HG03520 (cell line): ENCODE measurements at regions not wholly inside any gene's neighbourhood (a gene's known extent, or its start where the extent isn't known, plus 50 kb on each side); places are given as distances from the start of the nearest gene placed in this dataset.
"Not testable (repeated sequence)": the region's sequence is repeated elsewhere in the genome, so short reads cannot be mapped to it uniquely, and the experiment has no call there.

Experiments used
- ATAC-seq: cut with Tn5 transposase; IDR thresholded peaks from one replicate; pipeline ENCODE4 v1.9.1; 2021; ENCODE audit warnings: mild to moderate bottlenecking, moderate library complexity; ENCODE audit not compliant: unreplicated experiment

DNA sequence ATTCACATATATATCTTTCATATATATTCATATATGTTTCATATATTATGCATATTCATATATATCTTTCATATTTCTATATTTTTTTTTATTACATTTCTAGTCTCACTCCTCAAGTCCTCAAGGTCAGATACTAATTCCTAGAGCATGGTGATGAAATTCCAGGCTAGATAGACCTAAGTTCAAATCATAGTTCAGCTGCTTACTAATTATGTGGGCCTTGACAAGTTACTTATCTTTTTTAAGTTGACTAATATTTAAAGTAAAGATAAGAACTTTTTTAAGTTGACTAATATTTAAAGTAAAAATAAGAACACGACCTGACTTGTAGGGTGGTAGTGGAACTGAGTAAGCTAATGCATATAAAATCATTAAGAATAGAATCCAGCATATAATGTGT lies 495.6 kb upstream of the MAN1A1 start:
- no peak for ATAC-seq

DNA sequence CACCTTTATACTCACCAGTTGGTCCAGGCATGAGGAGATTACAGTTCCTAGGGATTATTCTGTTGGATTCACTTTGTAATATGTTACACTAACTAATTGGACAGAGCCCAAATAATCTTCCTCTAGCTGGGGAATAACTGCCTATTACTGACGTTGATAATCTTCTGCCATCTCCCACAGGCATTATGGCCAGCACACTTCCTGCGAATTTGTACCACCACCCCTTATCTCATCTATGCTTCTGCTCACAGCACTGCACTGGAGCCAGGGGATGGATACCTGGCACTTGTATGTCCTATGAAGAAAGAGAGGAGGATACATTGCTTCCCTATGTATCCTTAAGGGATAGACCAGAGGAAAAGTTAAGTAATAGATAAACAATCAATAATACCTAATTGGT lies 494.8 kb upstream of the MAN1A1 start:
- no peak for ATAC-seq

DNA sequence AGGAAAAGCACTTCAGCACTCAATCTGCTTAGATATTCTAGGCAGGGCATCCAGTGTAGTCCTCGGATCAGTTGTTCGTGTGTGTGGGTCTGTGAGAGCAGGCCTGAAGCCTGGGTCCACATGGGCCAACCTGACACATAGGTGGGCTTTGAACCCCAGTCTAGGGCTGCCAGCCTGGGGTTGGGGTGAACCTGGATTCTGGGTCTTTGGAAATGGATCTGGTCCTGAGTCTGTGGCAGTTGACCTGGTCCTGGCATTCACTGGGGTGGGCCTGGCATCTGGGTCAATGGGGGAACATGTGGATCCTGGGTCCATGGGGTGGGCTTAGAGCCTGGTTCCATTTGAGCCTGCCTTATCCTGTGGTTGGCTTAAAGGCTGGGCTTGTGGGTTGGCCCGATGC lies 492.6 kb upstream of the MAN1A1 start:
- no peak for ATAC-seq

DNA sequence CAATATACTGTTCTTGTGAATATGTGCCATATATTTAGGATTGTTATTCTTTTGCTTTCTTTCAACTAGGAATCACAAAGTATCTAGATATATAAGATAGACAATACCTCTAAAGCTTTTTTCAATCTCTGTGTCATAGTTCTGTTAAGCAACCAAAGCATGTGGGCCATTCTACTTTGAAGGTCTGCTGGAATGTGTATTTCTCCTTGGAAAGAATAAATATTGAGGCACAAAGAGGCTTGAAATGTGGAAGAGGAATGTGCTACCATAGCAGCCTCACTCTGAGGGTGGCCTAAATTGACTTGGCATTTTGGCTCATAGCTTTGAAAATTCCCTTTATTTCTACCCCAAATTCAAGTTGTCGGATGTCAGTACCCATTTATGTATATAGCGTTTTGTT lies 488.5 kb upstream of the MAN1A1 start:
- ATAC-seq, result no peak

DNA sequence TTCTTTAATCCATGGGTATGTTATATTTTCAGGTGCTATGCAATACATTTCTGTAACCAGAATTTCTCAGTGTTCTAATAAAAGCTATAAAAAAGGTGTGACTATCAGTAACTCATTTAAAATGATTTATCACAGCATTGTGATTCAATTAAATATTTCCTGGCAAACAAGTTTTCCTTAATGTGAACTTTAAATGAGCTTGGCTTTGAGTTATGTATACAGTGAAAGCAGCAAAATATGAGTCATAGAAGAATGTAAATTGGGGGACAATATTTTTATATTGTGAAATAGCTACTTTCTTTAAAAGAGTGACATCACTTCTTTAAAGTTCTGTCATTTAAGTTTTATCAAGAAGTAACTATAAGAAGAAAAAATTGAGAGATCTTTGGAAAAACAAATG lies 484.9 kb upstream of the MAN1A1 start:
- no peak for ATAC-seq

DNA sequence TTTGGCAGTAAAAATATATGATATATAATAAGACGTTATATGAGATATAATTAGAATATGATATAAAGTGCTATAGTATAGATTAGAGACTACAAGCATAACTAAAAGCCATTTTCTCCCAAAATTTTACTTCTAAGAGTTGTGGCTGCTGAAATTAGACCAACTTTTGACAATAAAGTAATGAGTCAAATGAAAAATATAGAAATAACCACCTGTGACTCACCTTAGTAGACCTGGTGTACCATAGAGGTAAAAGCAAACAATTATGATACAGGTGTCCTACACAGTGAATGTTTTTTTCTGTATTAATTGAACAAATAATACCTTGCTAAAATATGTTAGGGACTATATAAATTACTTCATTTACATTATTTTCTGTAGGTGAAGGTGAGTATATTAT lies 482.9 kb upstream of the MAN1A1 start:
- ATAC-seq, result no peak

DNA sequence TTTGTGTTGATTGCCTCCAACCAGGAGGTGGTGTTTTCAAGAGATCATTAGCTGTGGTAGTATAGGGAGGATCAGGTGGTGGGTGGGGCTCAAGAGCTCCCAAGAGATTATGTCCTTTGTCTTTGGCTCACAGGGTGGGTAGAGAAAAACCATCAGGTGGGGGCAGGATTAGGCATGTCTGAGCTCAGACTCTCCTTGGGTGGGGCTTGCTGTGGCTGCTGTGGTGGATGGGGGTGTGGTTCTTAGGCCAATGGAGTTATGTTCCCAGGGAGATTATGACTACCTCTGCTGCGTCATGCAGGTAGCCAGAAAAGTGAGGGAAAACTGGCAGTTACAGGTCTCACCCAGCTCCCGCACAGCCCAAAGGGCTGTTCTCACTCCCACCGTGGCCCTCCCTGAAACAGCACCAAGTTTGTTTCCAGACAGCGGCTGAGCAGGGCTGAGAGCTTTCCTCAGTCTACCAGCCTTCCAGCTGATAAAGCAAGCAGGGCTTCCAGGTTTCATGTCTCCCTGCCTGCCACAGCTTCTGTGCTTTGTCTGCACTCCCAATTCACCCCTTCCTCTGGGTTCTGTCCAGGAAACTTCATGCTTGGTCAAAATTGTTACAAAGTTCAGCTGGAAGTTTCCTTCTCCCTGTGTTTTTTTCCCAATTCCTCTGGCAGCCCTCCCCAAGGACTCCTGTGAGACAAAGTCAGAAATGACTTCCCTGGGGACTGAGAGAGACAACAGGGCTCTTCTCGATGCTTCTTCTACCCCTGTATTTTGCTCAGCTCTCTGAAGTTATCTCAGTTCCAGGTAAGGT lies 481.1 kb upstream of the MAN1A1 start:
- no peak for ATAC-seq

DNA sequence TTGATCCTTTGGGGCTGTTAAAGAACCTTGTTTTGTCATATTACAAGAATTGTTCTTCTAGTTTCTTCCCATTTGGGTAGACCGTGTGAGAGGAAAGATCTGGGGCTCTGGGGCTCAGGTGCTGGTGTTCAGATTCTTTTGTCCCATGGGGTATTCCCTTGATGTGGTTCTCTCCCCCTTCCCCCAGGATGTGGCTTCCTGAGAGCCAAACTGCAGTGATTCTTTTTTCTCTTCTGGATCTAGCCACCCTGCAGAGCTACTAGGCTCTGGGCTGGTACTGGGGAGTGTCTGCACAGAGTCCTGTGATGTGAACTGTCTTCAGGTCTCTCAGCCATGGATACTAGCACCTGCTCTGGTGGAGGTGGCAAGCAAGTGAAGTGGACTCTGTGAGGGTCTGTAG lies 480.5 kb upstream of the MAN1A1 start:
- no peak for ATAC-seq

DNA sequence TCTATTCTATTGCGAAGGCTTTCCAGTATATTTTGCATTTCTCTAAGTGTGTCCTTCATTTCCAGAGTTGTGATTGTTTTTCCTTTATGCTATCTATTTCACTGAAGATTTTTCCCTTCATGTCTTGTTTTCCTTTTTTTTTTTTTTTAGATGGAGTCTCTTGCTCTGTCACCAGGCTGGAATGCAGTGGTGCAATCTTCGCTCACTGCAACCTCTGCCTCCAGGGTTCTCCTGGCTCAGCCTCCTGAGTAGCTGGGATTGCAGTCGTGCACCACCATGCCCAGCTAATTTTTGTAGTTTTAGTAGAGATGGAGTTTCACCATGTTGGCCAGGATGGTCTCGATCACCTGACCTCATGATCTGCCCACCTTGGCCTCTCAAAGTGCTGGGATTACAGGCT lies 479.9 kb upstream of the MAN1A1 start:
- not testable (repeated sequence) for ATAC-seq

DNA sequence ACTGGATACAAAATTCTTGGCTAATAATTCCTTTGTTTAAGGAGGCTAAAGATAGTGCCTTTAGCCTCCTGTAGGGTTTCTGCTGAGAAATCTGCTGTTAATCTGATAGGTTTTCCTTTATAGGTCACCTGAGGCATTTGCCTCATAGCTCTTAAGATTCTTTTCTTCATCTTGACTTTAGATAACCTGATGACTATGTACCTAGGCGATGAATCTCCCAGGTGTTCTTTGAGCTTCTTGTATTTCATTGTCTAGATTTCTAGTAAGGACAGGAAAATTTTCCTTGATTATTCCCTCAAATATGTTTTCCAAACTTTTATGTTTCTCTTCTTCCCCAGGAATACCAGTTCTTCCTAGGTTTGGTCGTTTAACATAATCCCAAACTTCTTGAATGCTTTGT lies 479.4 kb upstream of the MAN1A1 start:
- no peak for ATAC-seq

DNA sequence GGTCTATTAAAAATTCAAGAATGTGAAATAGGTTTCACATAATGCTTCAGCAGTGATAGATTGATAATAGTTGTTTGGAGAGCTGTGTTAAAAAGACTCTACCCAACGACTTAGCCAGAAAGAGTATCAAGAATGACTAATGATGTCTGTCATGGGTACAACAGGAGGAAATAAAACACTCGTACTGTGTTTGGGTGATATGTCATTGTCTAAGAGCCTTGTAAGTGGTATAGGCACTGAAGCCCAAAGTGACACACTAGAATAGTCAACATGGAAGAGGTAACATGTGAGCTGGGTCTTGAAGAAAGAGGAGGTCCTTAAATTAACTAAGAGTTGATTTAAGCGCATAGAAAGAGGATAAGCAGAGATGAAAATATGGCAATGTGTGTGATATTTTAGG lies 471.8 kb upstream of the MAN1A1 start:
- no peak for ATAC-seq

DNA sequence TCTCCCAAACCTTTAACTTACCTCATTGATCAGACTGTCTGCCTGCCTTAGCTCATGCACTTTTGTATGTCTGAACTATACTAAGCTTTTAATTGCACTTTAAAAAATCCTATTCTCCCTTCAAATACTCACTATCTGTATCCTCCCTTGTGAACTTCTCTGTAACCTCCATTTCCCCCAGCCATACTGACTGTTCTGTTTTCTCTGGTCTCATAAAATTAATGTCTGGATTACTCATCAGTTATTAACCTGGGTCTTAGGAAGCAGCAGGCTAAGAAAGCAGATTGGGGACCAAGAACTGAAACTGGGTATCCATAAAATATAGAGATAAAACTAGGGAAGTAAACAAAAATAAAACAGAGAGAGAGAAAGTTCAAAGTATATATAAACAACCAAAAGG lies 469.3 kb upstream of the MAN1A1 start:
- ATAC-seq, result no peak

DNA sequence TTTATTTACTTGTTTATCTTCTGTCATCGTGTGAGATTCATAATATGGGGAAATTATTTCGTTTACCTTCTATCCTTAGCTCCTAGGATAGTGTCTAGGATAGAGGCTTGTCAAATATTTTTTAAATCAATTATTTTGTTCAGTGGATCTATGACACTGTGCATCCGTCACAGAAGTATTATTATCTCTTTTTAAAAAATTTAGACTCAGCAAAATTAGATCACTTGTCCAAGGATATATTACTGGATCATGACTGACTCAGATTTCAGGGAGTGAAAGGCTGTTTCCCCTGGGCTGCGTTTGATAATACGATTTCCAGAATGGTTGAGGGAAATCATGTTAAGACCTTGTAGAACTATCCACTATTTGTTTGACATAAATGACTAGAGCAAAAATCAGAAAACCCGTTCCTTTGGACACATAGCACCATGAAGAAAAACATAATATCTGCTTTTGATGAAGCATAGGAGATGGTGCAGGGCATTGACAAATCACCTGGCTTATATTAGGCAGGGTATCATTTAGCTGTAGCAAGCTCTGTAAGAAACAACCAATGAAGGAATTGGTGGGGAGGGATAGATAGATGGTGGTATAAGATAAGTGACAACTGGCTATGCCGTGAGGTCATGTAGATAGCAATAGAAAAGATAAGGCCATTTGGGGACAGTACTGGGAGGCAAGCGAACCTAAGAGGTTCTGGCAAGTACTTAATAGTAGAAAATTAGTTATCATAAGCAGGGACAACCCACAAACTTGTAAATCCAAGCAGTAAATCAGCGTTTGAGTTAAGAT lies 465.2 kb upstream of the MAN1A1 start:
- ATAC-seq, result no peak

DNA sequence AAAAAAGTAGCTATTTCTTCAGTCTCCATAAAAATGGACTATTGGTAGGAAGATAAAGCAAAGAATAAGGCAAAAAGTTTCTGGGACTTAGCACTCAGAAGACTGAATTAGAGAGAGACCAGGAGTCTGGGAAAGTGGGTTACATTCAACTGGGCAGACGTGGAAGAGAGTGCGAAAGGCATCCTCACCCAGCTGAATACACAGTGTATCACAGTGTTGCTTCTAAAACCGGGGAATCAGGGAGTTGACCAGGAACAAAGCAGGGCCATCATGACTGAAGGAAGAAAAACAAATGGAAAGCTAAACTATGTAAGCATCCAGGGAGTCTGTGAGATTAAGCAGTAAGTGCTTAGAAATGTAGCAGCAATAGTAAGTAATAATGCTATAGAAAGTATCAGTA lies 452.9 kb upstream of the MAN1A1 start:
- ATAC-seq, result no peak

DNA sequence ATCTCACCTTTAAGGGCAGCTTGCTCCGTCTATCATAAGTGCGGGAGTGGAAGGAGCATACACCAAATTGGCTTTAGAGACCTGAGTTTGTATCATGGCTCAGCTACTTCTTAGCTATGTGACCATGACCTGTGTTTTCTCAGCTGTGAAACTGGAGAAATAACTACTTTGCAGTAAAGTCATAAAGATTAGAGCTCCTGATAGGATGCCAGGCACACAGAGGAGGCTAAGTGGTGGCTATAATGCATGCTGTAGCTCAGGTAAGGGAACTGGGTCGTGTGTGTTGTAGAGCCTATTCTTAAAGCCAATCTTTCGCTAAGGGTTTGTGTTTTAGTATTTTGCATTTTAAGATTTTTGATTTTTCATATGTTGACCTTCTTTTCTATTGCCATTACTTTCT lies 451.5 kb upstream of the MAN1A1 start:
- no peak for ATAC-seq

DNA sequence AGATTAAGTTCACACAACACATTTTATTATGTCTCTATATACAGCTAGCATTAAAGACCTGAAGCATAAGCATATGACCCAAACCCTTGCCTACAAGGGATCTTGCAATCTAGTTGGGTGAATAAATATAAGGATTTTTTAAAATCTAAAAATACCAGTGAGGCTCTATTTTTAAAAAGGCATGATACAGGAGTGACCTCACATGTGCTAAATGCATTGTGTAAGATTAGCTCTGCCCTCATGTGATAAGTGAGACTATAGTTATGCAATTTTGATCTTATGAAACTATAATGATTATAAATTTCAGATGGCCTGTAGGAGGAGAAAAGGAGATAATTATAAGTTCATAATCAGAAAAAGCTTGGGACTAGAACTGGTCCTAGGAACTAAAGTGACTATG lies 451.0 kb upstream of the MAN1A1 start:
- no peak for ATAC-seq

DNA sequence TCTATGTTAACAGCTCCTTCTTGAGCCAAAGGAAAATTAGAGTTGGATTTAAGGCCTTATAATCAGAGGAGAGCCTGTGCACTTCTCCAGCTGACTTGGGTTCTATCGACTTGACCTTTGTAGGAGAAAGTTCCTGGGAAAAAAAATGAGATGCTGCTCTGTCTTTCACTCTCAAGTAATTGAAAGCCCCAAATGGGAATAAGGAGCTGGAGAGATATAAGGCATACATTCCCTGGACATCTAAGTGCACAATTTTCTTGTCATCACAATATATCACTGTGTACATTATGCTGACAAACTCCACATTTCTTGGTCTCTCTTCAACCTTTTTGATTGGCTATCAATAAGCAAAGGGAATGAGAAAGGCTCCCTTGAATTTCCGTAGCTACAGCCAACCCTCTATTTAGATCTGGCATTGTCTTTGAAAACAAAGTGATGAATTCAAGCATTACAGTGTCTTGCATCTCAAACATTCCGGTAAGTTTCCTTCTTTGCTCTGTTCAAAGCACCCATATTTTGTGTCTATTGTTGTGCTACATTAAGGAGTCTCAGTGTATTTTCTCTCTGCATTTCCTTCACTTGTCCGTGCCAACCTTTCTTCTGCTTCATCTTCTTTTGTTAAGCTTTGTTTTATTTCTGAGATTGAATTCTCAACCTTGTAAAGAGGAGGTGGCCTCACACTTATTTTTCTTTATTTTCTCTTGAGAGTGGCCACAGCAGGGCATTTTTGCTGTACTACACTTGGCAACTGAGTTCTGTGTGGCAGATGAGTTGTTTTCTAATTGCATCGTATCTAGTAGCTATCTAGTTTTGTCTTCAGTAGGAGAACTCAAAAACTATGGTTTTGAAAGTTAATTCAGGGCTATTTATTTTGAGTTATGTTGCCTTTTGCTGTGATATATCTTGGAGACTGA lies 450.3 kb upstream of the MAN1A1 start:
- ATAC-seq, result no peak

DNA sequence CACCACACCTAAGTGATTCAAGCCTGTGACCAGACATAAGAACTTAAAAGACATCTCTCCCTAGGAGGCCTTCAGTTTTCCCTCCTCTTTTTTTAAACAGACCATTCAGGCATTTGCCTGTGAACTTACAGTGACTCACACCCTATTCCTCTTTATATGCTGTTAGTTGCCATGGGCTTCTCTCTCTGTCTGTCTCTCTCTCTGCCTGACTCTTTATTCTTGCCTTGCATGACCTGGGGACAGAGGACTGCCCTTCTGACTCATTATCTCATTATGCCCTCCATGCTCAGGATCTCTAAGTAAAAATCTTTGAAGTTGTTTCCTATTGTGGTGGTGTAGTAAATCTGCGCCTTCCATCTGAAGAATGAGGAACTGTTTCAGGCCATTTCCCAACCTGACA lies 442.2 kb upstream of the MAN1A1 start:
- ATAC-seq, result no peak

DNA sequence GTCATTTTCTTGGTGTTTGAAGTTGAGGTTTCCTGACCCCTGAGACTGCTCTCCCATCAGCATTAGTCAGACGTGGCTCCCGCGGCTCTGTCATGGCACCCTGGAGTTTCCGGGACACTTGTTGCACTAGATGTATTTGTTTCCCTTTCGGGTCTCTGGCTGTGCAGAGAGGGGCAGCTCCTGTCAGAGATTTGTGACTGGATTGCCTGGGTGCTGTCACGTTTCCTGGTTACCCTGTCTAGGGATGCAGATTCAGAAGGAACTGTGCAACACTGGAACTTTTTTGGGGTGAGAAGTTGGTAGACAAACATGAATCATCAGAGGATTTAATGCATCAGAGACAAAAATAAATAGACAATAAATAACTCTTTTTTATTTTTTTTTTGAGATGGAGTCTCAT lies 431.8 kb upstream of the MAN1A1 start:
- ATAC-seq, result no peak

DNA sequence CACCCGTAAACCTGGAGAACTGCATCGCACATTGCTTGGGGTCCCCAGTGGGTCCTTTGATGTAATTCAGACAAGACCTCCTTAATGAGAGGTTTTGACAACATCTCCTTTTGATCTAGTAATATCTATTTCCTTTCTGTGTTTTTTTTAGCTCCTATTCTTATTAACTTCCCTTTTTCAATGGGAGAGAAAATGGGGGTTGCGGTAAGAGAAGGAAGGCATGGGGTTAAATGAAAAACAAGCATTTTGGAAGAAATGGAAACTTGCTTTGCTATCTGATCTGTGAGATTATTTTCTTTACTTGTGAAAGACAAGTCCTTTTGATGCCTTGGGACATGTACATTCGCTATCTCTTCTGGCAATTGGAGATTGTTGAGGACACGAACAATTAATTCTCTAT lies 418.6 kb upstream of the MAN1A1 start:
- ATAC-seq, result no peak

DNA sequence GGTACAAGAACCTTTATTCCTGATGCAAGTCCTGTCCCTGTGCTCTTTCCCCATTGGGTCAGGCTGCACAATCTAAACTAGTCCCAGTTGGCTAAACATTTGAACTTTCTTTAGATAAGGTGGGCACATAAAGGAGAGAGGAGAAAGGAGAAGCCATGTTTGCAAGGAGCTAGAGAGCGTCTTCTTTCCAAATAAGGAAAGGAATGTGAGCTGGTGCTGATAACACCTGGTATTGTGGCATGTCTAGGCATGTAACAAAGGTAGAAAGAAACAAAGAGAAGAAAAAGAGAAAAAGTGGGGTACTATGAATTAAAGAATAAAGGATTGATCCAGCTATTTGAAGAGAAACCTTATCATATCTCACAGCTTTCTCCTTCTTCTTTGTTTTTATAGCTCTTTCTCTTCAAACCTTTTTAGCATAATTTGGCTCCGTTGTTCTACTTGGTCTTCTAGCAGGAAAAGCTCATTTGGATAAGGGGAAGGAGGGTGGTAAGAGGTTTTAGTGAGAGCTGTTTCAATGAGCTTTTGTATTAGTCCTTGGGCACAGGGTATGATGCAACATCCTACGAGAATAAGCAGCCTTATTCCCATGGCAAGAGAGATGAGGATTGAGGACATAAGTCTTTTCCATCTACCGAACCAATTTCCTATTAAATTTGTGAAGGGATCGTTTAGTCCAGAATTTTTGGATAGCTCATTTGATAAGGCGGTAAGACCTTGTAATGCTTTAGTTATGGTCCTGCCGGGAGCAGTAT lies 415.5 kb upstream of the MAN1A1 start:
- no peak for ATAC-seq
